HEK293 (cell line): ENCODE measurements at regions not wholly inside any gene's neighbourhood (a gene's known extent, or its start where the extent isn't known, plus 50 kb on each side); places are given as distances from the start of the nearest gene placed in this dataset.

Experiments
- CTCF ChIA-PET: fragments of 350-600 bp; formaldehyde crosslinking; extraction: SDS; loops from one replicate; lab custom pipeline; 2021; ENCODE audit warnings: antibody characterized with exemption; lab: Yijun Ruan, JAX
- POLR2A ChIA-PET: fragments of 300-600 bp; formaldehyde crosslinking; extraction: SDS; loops from one replicate; lab custom pipeline; 2020; ENCODE audit warnings: antibody characterized with exemption, inconsistent platforms; lab: Yijun Ruan, JAX
- H3K27ac ChIP-seq: fragments of 200-500 bp; sonication (Bioruptor generic); 2 replicates; pipeline ENCODE4 v1.5.1; 2014; ENCODE audit warnings: low read depth, low read length, control low read depth, inconsistent platforms; ENCODE audit errors: extremely low read depth
- H3K36me3 ChIP-seq, 2 experiments: fragments of 200-500 bp in 1 of 2; sonication (Bioruptor generic) in 1 of 2; 1 replicate in 1 of 2; 2 replicates in 1 of 2; pipeline ENCODE4 v1.5.1; 2014 to 2017; ENCODE audit warnings: inconsistent platforms in 2 of 2, low read length in 2 of 2; ENCODE audit not compliant: control insufficient read depth in 2 of 2, insufficient read depth in 1 of 2
- H3K4me1 ChIP-seq: fragments of 200-500 bp; sonication (Bioruptor generic); 2 replicates; pipeline ENCODE4 v1.5.1; 2014; ENCODE audit warnings: mild to moderate bottlenecking, low read length, inconsistent platforms; ENCODE audit not compliant: control insufficient read depth, insufficient read depth
- H3K4me3 ChIP-seq: 2 replicates; pipeline ENCODE4 v1.5.1; 2011; ENCODE audit warnings: low read depth, mild to moderate bottlenecking, control low read depth, low read length, moderate library complexity
- H3K9me3 ChIP-seq: fragments of 200-500 bp; sonication (Bioruptor generic); 2 replicates; pipeline ENCODE4 v1.5.1; 2014; ENCODE audit warnings: low read depth, low read length, inconsistent platforms; ENCODE audit not compliant: control insufficient read depth, insufficient read depth
- GLI2 ChIP-seq: fragments of 450-650 bp; formaldehyde crosslinking; IDR thresholded peaks from 2 replicates; pipeline ENCODE4; 2017; ENCODE audit warnings: missing biosample characterization, missing genetic modification characterization, low read depth, borderline replicate concordance
- IKZF3 ChIP-seq: fragments of 450-650 bp; IDR thresholded peaks from 2 replicates; pipeline ENCODE4 v1.5.0; 2018; ENCODE audit warnings: missing biosample characterization, mild to moderate bottlenecking, missing genetic modification characterization, moderate library complexity
- KLF10 ChIP-seq: fragments of 450-650 bp; IDR thresholded peaks from 2 replicates; pipeline ENCODE4 v1.5.1; 2018; ENCODE audit warnings: missing biosample characterization, mild to moderate bottlenecking, missing genetic modification characterization
- SP7 ChIP-seq: fragments of 450-650 bp; formaldehyde crosslinking; IDR thresholded peaks from 2 replicates; pipeline ENCODE4 v1.5.1; 2016; ENCODE audit warnings: missing biosample characterization, missing genetic modification characterization
- ZFP69B ChIP-seq: fragments of 450-650 bp; formaldehyde crosslinking; IDR thresholded peaks from 2 replicates; pipeline ENCODE4 v1.5.1; 2016; ENCODE audit warnings: missing biosample characterization, missing genetic modification characterization
- ZNF112 ChIP-seq: fragments of 450-650 bp; formaldehyde crosslinking; IDR thresholded peaks from 2 replicates; pipeline ENCODE4 v1.5.0; 2017; ENCODE audit warnings: missing biosample characterization, missing genetic modification characterization
- ZNF174 ChIP-seq: fragments of 450-650 bp; formaldehyde crosslinking; IDR thresholded peaks from 2 replicates; pipeline ENCODE4 v1.5.0; 2017; ENCODE audit warnings: missing biosample characterization, mild to moderate bottlenecking, missing genetic modification characterization
- ZNF175 ChIP-seq: fragments of 450-650 bp; formaldehyde crosslinking; IDR thresholded peaks from 2 replicates; pipeline ENCODE4 v1.5.1; 2016; ENCODE audit warnings: missing biosample characterization, missing genetic modification characterization
- ZNF211 ChIP-seq: fragments of 450-650 bp; formaldehyde crosslinking; IDR thresholded peaks from 2 replicates; pipeline ENCODE4 v1.5.1; 2016; ENCODE audit warnings: low read depth, missing biosample characterization, missing genetic modification characterization
- ZNF350 ChIP-seq: fragments of 450-650 bp; formaldehyde crosslinking; IDR thresholded peaks from 2 replicates; pipeline ENCODE4 v1.5.0; 2017; ENCODE audit warnings: missing biosample characterization, mild to moderate bottlenecking, missing genetic modification characterization
- ZNF426 ChIP-seq: fragments of 450-650 bp; formaldehyde crosslinking; IDR thresholded peaks from 2 replicates; pipeline ENCODE4 v1.5.1; 2017; ENCODE audit warnings: missing biosample characterization, missing genetic modification characterization, mild to moderate bottlenecking, inconsistent platforms, moderate library complexity
- ZNF433 ChIP-seq: fragments of 450-650 bp; formaldehyde crosslinking; IDR thresholded peaks from 2 replicates; pipeline ENCODE4 v1.5.1; 2016; ENCODE audit warnings: missing biosample characterization, missing genetic modification characterization, low read depth
- ZNF473 ChIP-seq: fragments of 450-650 bp; formaldehyde crosslinking; IDR thresholded peaks from 2 replicates; pipeline ENCODE4 v1.5.1; 2017; ENCODE audit warnings: missing biosample characterization, missing genetic modification characterization
- ZNF548 ChIP-seq: fragments of 450-650 bp; formaldehyde crosslinking; IDR thresholded peaks from 2 replicates; pipeline ENCODE4 v1.5.1; 2016; ENCODE audit warnings: missing biosample characterization, missing genetic modification characterization
- ZNF623 ChIP-seq: fragments of 450-650 bp; formaldehyde crosslinking; IDR thresholded peaks from 2 replicates; pipeline ENCODE4 v1.5.1; 2016; ENCODE audit warnings: missing biosample characterization, missing genetic modification characterization
- TF ChIP-seq, protein P1 (sequence below): fragments of 450-650 bp; formaldehyde crosslinking; IDR thresholded peaks from 2 replicates; pipeline ENCODE4 v1.5.1; 2016; ENCODE audit warnings: missing biosample characterization, missing genetic modification characterization
- TF ChIP-seq, protein P2 (sequence below): fragments of 450-650 bp; formaldehyde crosslinking; IDR thresholded peaks from 2 replicates; pipeline ENCODE4 v1.5.1; 2016; ENCODE audit warnings: missing biosample characterization, missing genetic modification characterization
- TF ChIP-seq, protein P3 (sequence below): fragments of 450-650 bp; formaldehyde crosslinking; IDR thresholded peaks from 2 replicates; pipeline ENCODE4 v1.5.1; 2016; ENCODE audit warnings: missing biosample characterization, missing genetic modification characterization, borderline replicate concordance
- TF ChIP-seq, protein P4 (sequence below): fragments of 450-650 bp; formaldehyde crosslinking; IDR thresholded peaks from 2 replicates; pipeline ENCODE4 v1.5.1; 2017; ENCODE audit warnings: missing biosample characterization, missing genetic modification characterization
- TF ChIP-seq, protein P5 (sequence below): fragments of 450-650 bp; formaldehyde crosslinking; conservative IDR thresholded peaks from 2 replicates; pipeline ENCODE4 v1.5.1; 2016; ENCODE audit warnings: low read depth, missing biosample characterization, missing genetic modification characterization

DNA sequence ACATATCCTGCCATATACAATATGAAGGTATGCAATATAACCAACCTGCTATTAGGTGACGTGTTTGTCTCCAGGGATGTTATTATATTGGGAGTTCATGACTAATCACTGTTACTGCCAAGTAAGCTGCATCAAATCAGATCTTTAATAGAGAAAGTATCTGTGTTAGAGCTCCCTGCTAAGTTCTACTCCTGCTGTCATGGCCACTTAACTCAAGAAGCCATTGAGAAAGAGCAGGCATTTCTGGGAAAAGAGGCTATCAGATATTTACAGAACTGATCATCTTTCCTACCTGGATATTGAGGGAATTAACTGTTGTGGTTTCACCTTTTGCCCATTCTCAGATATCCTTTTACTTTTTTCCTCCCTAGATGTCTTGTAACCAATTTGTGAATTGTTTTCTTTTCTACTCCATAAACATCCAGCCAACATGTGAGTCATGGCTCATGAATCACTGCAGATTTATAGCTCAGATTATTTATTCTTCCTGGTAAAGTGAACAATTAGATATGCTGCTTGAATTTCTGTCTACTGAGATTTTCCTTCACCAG is 634.8 kb upstream of the FAM174A start (continued):
- peak; percentile 92 for TF ChIP-seq IKZF3 (tag by site-specific recombination)
- TF ChIP-seq, protein P1, sequence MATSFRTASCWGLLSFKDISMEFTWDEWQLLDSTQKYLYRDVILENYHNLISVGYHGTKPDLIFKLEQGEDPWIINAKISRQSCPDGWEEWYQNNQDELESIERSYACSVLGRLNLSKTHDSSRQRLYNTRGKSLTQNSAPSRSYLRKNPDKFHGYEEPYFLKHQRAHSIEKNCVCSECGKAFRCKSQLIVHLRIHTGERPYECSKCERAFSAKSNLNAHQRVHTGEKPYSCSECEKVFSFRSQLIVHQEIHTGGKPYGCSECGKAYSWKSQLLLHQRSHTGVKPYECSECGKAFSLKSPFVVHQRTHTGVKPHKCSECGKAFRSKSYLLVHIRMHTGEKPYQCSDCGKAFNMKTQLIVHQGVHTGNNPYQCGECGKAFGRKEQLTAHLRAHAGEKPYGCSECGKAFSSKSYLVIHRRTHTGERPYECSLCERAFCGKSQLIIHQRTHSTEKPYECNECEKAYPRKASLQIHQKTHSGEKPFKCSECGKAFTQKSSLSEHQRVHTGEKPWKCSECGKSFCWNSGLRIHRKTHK (tag by site-specific recombination), result no peak
- TF ChIP-seq ZNF112 (tag by site-specific recombination), result no peak
- TF ChIP-seq SP7, result peak; percentile 98
- no peak for TF ChIP-seq ZFP69B (tag by site-specific recombination)
- peak; percentile 73; the same call in 1 of the 2 replicates for TF ChIP-seq KLF10 (tag by site-specific recombination)
- no peak; the same call in 1 of the 2 replicates for TF ChIP-seq ZNF623
- no peak for TF ChIP-seq ZNF350 (tag by site-specific recombination)
- TF ChIP-seq GLI2 (tag by site-specific recombination), result peak; percentile 91
- TF ChIP-seq ZNF473 (tag by site-specific recombination), result no peak
- no peak for TF ChIP-seq ZNF548 (tag by site-specific recombination)
- TF ChIP-seq, protein P2, sequence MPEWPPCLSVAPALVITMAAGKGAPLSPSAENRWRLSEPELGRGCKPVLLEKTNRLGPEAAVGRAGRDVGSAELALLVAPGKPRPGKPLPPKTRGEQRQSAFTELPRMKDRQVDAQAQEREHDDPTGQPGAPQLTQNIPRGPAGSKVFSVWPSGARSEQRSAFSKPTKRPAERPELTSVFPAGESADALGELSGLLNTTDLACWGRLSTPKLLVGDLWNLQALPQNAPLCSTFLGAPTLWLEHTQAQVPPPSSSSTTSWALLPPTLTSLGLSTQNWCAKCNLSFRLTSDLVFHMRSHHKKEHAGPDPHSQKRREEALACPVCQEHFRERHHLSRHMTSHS (tag by site-specific recombination), result peak; percentile 66; the same call in 1 of the 2 replicates

DNA sequence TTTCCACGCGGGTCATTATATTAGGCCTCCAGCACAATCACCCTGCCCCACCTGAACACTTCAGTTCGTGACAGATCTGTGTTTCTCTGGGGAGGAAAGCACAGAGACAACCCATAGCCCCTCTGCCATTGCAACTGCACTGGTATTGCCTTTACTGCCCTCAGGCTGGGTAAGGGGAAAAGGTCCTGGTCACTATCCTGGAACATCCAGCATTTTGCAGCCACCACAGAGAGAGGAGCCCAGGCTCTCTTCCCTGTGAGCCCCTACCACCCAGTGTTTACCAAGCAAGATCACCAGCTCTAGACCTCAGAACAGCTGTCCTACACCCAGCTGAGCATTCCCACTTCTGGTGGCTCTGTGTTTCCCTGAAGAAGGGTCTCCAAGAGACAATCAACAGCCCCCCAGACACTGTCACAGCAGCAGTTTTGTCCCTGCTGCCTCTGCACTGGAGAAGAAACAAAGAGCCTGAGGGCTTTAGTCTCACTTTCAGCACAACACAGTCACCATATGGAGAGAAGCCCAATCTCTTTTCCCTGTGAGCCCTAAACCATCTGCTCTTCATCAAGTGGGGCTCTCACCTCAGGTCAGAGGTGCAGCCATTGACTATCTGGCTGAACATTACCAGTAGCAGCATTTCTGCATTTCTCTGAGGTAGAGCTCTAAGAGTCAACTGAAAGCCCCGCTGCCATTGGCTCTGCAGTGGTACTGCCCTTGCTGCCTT is 655.2 kb upstream of the FAM174A start:
- H3K9me3 ChIP-seq, result no peaks in the 10 kb centered on the region
- H3K4me3 ChIP-seq, result no peak overlapping the region
- CTCF ChIA-PET, result interaction anchor here (0.6 kb wide), 1 partner anchor 14 kb away, joined by 3 read pairs; no protein-coding TSS in a partner anchor
- no peaks in the 10 kb centered on the region for H3K36me3 ChIP-seq
- H3K27ac ChIP-seq, result no peak overlapping the region
- H3K4me1 ChIP-seq, result no peaks in the 10 kb centered on the region
- POLR2A ChIA-PET, result no interaction called here
- TF ChIP-seq, protein P3, sequence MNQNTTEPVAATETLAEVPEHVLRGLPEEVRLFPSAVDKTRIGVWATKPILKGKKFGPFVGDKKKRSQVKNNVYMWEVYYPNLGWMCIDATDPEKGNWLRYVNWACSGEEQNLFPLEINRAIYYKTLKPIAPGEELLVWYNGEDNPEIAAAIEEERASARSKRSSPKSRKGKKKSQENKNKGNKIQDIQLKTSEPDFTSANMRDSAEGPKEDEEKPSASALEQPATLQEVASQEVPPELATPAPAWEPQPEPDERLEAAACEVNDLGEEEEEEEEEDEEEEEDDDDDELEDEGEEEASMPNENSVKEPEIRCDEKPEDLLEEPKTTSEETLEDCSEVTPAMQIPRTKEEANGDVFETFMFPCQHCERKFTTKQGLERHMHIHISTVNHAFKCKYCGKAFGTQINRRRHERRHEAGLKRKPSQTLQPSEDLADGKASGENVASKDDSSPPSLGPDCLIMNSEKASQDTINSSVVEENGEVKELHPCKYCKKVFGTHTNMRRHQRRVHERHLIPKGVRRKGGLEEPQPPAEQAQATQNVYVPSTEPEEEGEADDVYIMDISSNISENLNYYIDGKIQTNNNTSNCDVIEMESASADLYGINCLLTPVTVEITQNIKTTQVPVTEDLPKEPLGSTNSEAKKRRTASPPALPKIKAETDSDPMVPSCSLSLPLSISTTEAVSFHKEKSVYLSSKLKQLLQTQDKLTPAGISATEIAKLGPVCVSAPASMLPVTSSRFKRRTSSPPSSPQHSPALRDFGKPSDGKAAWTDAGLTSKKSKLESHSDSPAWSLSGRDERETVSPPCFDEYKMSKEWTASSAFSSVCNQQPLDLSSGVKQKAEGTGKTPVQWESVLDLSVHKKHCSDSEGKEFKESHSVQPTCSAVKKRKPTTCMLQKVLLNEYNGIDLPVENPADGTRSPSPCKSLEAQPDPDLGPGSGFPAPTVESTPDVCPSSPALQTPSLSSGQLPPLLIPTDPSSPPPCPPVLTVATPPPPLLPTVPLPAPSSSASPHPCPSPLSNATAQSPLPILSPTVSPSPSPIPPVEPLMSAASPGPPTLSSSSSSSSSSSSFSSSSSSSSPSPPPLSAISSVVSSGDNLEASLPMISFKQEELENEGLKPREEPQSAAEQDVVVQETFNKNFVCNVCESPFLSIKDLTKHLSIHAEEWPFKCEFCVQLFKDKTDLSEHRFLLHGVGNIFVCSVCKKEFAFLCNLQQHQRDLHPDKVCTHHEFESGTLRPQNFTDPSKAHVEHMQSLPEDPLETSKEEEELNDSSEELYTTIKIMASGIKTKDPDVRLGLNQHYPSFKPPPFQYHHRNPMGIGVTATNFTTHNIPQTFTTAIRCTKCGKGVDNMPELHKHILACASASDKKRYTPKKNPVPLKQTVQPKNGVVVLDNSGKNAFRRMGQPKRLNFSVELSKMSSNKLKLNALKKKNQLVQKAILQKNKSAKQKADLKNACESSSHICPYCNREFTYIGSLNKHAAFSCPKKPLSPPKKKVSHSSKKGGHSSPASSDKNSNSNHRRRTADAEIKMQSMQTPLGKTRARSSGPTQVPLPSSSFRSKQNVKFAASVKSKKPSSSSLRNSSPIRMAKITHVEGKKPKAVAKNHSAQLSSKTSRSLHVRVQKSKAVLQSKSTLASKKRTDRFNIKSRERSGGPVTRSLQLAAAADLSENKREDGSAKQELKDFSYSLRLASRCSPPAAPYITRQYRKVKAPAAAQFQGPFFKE (tag by site-specific recombination), result no peak
- TF ChIP-seq ZNF426 (tag by site-specific recombination) (no peak), ZNF174 (no peak), ZNF175 (tag by site-specific recombination) (no peak), ZNF433 (tag by site-specific recombination) (no peak), ZNF211 (tag by site-specific recombination) (no peak)
- TF ChIP-seq, protein P4, sequence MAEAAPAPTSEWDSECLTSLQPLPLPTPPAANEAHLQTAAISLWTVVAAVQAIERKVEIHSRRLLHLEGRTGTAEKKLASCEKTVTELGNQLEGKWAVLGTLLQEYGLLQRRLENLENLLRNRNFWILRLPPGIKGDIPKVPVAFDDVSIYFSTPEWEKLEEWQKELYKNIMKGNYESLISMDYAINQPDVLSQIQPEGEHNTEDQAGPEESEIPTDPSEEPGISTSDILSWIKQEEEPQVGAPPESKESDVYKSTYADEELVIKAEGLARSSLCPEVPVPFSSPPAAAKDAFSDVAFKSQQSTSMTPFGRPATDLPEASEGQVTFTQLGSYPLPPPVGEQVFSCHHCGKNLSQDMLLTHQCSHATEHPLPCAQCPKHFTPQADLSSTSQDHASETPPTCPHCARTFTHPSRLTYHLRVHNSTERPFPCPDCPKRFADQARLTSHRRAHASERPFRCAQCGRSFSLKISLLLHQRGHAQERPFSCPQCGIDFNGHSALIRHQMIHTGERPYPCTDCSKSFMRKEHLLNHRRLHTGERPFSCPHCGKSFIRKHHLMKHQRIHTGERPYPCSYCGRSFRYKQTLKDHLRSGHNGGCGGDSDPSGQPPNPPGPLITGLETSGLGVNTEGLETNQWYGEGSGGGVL (tag by site-specific recombination), result no peak
- TF ChIP-seq, protein P5, sequence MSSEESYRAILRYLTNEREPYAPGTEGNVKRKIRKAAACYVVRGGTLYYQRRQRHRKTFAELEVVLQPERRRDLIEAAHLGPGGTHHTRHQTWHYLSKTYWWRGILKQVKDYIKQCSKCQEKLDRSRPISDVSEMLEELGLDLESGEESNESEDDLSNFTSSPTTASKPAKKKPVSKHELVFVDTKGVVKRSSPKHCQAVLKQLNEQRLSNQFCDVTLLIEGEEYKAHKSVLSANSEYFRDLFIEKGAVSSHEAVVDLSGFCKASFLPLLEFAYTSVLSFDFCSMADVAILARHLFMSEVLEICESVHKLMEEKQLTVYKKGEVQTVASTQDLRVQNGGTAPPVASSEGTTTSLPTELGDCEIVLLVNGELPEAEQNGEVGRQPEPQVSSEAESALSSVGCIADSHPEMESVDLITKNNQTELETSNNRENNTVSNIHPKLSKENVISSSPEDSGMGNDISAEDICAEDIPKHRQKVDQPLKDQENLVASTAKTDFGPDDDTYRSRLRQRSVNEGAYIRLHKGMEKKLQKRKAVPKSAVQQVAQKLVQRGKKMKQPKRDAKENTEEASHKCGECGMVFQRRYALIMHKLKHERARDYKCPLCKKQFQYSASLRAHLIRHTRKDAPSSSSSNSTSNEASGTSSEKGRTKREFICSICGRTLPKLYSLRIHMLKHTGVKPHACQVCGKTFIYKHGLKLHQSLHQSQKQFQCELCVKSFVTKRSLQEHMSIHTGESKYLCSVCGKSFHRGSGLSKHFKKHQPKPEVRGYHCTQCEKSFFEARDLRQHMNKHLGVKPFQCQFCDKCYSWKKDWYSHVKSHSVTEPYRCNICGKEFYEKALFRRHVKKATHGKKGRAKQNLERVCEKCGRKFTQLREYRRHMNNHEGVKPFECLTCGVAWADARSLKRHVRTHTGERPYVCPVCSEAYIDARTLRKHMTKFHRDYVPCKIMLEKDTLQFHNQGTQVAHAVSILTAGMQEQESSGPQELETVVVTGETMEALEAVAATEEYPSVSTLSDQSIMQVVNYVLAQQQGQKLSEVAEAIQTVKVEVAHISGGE (tag by site-specific recombination), result no peak
